ENCODE measurements at regions not wholly inside any gene's neighbourhood (a gene's known extent, or its start where the extent isn't known, plus 50 kb on each side); places are given as distances from the start of the nearest gene placed in this dataset.
"Not testable (repeated sequence)": the region's sequence is repeated elsewhere in the genome, so short reads cannot be mapped to it uniquely, and the experiment has no call there.

DNA sequence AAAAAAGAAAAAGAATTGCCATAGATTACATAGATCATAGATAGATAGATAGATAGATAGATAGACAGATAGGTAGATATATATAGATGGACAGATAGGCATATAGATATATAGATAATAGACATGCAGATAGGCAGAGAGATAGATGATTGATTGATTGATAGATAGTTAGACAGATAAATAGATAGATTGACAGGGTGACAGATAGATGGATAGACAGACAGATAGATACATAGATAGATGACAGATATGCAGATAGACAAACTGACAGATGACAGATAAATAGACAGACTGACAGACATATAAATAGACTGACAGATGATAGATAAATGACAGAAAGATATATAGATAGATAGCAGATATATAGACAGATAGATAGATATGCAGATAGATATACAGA, 474.0 kb downstream of the IRS2 start:
- Histone ChIP-seq H3K27ac (ENCODE audit: low read depth in 1 of 2, low read length in 2 of 2) (no peak overlapping the region), H3K4me3 (ENCODE audit: low read length) (no peak overlapping the region), H3K36me3 (ENCODE audit: insufficient read depth, low read length) (no peaks in the 10 kb centered on the region), H3K4me1 (ENCODE audit: insufficient read depth, low read length) (no peaks in the 10 kb centered on the region), H3K9me3 (ENCODE audit: control insufficient read depth in 1 of 2, insufficient read depth in 1 of 2, low read length in 2 of 2) (peaks cover 0 to 2% of the 10 kb centered on the region in 2 experiments), H3K27me3 (ENCODE audit: control insufficient read depth in 1 of 2, insufficient read depth in 2 of 2, low read length in 2 of 2) (no peaks in the 10 kb centered on the region)
- Mint-ChIP-seq H3K9me3 (no peaks in the 10 kb centered on the region), H3K4me1 (ENCODE audit: low read depth) (no peaks in the 10 kb centered on the region), H3K27me3 (peaks cover 14% of the 10 kb centered on the region), H3K27ac (no peak overlapping the region), H3K4me3 (no peak overlapping the region), H3K36me3 (ENCODE audit: low read depth) (no peaks in the 10 kb centered on the region)
- DNase-seq (no peak), ATAC-seq (ENCODE audit: poor library complexity) (no peak)
- CTCF ChIA-PET, result no interaction called here
- intact Hi-C loops (cut with DNase I, micrococcal nuclease), result no loop called here
- TF ChIP-seq, protein P1, sequence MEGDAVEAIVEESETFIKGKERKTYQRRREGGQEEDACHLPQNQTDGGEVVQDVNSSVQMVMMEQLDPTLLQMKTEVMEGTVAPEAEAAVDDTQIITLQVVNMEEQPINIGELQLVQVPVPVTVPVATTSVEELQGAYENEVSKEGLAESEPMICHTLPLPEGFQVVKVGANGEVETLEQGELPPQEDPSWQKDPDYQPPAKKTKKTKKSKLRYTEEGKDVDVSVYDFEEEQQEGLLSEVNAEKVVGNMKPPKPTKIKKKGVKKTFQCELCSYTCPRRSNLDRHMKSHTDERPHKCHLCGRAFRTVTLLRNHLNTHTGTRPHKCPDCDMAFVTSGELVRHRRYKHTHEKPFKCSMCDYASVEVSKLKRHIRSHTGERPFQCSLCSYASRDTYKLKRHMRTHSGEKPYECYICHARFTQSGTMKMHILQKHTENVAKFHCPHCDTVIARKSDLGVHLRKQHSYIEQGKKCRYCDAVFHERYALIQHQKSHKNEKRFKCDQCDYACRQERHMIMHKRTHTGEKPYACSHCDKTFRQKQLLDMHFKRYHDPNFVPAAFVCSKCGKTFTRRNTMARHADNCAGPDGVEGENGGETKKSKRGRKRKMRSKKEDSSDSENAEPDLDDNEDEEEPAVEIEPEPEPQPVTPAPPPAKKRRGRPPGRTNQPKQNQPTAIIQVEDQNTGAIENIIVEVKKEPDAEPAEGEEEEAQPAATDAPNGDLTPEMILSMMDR (IDR thresholded peaks at IDR 0.05), result no peak
- POLR2A ChIA-PET, result no interaction called here

DNA sequence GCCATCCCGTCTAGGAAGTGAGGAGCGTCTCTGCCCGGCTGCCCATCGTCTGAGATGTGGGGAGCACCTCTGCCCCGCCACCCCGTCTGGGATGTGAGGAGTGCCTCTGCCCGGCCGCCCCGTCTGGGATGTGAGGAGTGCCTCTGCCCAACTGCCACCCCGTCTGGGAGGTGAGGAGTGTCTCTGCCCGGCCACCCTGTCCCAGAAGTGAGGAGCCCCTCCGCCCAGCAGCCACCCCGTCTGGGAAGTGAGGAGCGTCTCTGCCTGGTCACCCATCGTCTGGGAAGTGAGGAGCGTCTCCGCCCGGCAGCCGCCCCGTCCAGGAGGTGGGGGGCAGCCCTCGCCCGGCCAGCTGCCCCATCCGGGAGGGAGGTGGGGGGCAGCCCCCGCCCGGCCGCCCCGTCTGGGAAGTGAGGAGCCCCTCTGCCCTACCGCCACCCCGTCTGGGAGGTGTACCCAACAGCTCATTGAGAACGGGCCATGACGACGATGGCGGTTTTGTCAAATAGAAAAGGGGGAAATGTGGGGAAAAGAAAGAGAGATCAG, 474.9 kb downstream of the IRS2 start:
- CTCF ChIA-PET; H3K27me3 ChIP-seq (ENCODE audit: control insufficient read depth in 1 of 2, insufficient read depth in 2 of 2, low read length in 2 of 2); H3K4me3 Mint-ChIP-seq; H3K36me3 ChIP-seq (ENCODE audit: insufficient read depth, low read length); DNase-seq; H3K9me3 ChIP-seq (ENCODE audit: control insufficient read depth in 1 of 2, insufficient read depth in 1 of 2, low read length in 2 of 2); POLR2A ChIA-PET; H3K4me1 ChIP-seq (ENCODE audit: insufficient read depth, low read length); H3K27ac ChIP-seq (ENCODE audit: low read depth in 1 of 2, low read length in 2 of 2); H3K4me1 Mint-ChIP-seq (ENCODE audit: low read depth); ATAC-seq (ENCODE audit: poor library complexity); H3K36me3 Mint-ChIP-seq (ENCODE audit: low read depth); H3K9me3 Mint-ChIP-seq; H3K27ac Mint-ChIP-seq; H3K4me3 ChIP-seq (ENCODE audit: low read length); intact Hi-C loops (cut with DNase I, micrococcal nuclease): not testable (repeated sequence)
- H3K27me3 Mint-ChIP-seq, result peaks cover 14% of the 10 kb centered on the region

DNA sequence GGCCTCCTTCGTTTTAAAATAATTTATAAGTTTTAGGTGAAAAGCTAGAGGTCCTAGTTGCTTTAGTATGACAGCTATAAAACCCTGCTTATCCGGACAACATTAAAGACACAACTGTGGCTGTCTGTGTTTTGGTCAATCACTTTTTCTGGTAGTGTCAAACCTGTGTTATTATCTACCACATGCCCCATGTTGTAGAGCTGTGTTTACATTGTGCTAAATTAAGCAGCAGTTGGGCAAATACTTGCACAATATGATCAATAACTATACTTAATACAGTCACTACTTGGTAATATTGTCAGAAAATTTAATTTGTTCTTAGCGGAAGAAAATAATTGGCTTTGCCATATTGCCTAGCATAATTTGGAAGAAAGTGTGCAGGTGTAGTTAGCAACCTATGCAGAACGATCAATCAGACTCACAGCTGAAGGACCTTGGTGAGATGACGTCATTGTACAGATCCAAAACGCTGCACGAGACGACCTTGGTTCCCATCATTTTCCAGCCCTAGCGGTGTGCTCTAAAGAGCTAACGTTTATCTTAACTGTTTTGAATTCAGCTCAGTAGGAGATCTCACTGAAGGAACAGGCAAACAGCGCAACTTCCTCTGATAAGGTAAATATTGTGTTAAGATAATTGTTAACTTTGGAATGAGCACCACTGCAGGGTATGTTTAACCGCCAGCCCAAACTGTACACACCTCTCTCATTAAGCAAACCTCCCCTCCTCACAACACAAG, 476.6 kb downstream of the IRS2 start:
- no peak overlapping the region for H3K4me3 Mint-ChIP-seq
- intact Hi-C loops (cut with DNase I, micrococcal nuclease), result no loop called here
- Histone ChIP-seq H3K27ac (ENCODE audit: low read depth in 1 of 2, low read length in 2 of 2) (no peak overlapping the region), H3K27me3 (ENCODE audit: control insufficient read depth in 1 of 2, insufficient read depth in 2 of 2, low read length in 2 of 2) (no peaks in the 10 kb centered on the region), H3K4me3 (ENCODE audit: low read length) (no peak overlapping the region), H3K4me1 (ENCODE audit: insufficient read depth, low read length) (no peaks in the 10 kb centered on the region), H3K36me3 (ENCODE audit: insufficient read depth, low read length) (no peaks in the 10 kb centered on the region), H3K9me3 (ENCODE audit: control insufficient read depth in 1 of 2, insufficient read depth in 1 of 2, low read length in 2 of 2) (no peaks in the 10 kb centered on the region)
- no peaks in the 10 kb centered on the region for H3K9me3 Mint-ChIP-seq
- H3K27ac Mint-ChIP-seq, result no peak overlapping the region
- ChIA-PET CTCF (no interaction called here), POLR2A (no interaction called here)
- H3K27me3 Mint-ChIP-seq, result peaks cover under 1% of the 10 kb centered on the region
- no peaks in the 10 kb centered on the region for H3K4me1 Mint-ChIP-seq (ENCODE audit: low read depth)
- ATAC-seq (ENCODE audit: poor library complexity), result no peak
- no peak for DNase-seq
- H3K36me3 Mint-ChIP-seq (ENCODE audit: low read depth), result no peaks in the 10 kb centered on the region
- TF ChIP-seq, protein P1 (IDR thresholded peaks at IDR 0.05), result no peak

DNA sequence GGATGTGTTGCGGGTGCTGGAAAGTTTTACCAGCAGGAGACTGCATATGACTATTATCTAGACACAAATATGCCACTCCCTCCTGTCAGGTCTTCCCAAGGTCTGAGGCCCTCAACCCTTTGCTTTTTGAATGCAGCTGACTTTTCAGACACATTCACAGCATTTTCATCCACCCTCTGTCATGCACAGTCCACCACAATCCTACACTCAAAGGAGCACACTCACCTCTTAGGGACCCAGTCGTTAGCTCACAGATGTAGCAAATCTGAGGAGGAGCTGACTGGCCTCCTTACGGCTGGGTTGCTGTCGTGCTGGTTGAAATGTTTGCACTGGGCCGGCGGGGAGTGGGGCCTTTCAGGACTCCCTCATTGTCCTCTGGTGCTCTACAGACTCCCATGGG, 479.4 kb downstream of the IRS2 start:
- no peaks in the 10 kb centered on the region for H3K4me1 ChIP-seq (ENCODE audit: insufficient read depth, low read length)
- no peak overlapping the region for H3K27ac ChIP-seq (ENCODE audit: low read depth in 1 of 2, low read length in 2 of 2)
- no peaks in the 10 kb centered on the region for H3K36me3 ChIP-seq (ENCODE audit: insufficient read depth, low read length)
- no peak for DNase-seq
- H3K9me3 Mint-ChIP-seq, result no peaks in the 10 kb centered on the region
- ATAC-seq (ENCODE audit: poor library complexity), result no peak
- H3K36me3 Mint-ChIP-seq (ENCODE audit: low read depth), result no peaks in the 10 kb centered on the region
- no peak overlapping the region for H3K4me3 Mint-ChIP-seq
- no peaks in the 10 kb centered on the region for H3K27me3 Mint-ChIP-seq
- H3K27me3 ChIP-seq (ENCODE audit: control insufficient read depth in 1 of 2, insufficient read depth in 2 of 2, low read length in 2 of 2), result no peaks in the 10 kb centered on the region
- CTCF ChIA-PET, result no interaction called here
- H3K27ac Mint-ChIP-seq, result no peak overlapping the region
- no peaks in the 10 kb centered on the region for H3K9me3 ChIP-seq (ENCODE audit: control insufficient read depth in 1 of 2, insufficient read depth in 1 of 2, low read length in 2 of 2)
- no peaks in the 10 kb centered on the region for H3K4me1 Mint-ChIP-seq (ENCODE audit: low read depth)
- intact Hi-C loops (cut with DNase I, micrococcal nuclease), result no loop called here
- POLR2A ChIA-PET, result no interaction called here
- H3K4me3 ChIP-seq (ENCODE audit: low read length), result no peak overlapping the region
- TF ChIP-seq, protein P1 (IDR thresholded peaks at IDR 0.05), result no peak

Measured in CD4-positive, alpha-beta T cell (primary cell).